ENCODE measurements at regions not wholly inside any gene's neighbourhood (a gene's known extent, or its start where the extent isn't known, plus 50 kb on each side); places are given as distances from the start of the nearest gene placed in this dataset.

GRCh38 chr2:198219292-198219691 is 414.9 kb downstream of the PLCL1 start:
- Mint-ChIP-seq H3K36me3 (ENCODE audit: low read depth) (no peaks in the 10 kb centered on the region), H3K4me3 (ENCODE audit: unreplicated experiment) (no peak overlapping the region), H3K9me3 (ENCODE audit: low read depth) (peaks cover under 1% of the 10 kb centered on the region), H3K4me1 (ENCODE audit: low read depth) (no peaks in the 10 kb centered on the region), H3K27me3 (ENCODE audit: low read depth) (peaks cover 7% of the 10 kb centered on the region), H3K27ac (ENCODE audit: unreplicated experiment) (no peak overlapping the region)
- no peak for DNase-seq (ENCODE audit: low spot score)
- TF ChIP-seq, protein P1, sequence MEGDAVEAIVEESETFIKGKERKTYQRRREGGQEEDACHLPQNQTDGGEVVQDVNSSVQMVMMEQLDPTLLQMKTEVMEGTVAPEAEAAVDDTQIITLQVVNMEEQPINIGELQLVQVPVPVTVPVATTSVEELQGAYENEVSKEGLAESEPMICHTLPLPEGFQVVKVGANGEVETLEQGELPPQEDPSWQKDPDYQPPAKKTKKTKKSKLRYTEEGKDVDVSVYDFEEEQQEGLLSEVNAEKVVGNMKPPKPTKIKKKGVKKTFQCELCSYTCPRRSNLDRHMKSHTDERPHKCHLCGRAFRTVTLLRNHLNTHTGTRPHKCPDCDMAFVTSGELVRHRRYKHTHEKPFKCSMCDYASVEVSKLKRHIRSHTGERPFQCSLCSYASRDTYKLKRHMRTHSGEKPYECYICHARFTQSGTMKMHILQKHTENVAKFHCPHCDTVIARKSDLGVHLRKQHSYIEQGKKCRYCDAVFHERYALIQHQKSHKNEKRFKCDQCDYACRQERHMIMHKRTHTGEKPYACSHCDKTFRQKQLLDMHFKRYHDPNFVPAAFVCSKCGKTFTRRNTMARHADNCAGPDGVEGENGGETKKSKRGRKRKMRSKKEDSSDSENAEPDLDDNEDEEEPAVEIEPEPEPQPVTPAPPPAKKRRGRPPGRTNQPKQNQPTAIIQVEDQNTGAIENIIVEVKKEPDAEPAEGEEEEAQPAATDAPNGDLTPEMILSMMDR (IDR thresholded peaks at IDR 0.05), result no peak

DNA sequence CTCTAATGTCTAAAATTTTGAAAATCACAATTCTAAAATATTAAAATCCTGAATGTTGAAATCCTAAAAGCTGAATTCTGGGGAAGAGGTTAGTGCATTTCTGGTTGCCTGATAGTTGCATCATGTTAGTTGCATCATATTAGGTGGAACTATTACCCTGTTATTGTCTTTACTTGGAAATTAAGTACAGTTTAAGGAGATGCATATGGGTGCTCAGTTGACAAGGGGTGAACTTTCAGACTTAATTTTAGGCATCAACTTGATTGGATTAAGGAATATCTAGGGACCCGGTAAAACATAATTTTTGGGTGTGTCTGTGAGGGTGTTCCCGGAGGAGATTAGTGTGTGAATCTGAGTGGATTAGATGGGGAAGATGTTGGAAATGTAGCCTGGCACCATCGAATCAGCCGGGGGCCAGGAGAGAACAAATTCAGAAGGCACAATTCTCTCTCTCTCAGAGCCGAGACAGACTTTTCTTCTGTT is 409.8 kb downstream of the PLCL1 start:
- Mint-ChIP-seq H3K36me3 (ENCODE audit: low read depth) (no peaks in the 10 kb centered on the region), H3K27ac (ENCODE audit: unreplicated experiment) (peak overlapping the region; percentile 8), H3K4me1 (ENCODE audit: low read depth) (no peaks in the 10 kb centered on the region), H3K9me3 (ENCODE audit: low read depth) (peaks cover 3% of the 10 kb centered on the region), H3K27me3 (ENCODE audit: low read depth) (peaks cover 2% of the 10 kb centered on the region), H3K4me3 (ENCODE audit: unreplicated experiment) (no peak overlapping the region)
- TF ChIP-seq, protein P1 (IDR thresholded peaks at IDR 0.05), result no peak
- DNase-seq (ENCODE audit: low spot score), result no peak

DNA sequence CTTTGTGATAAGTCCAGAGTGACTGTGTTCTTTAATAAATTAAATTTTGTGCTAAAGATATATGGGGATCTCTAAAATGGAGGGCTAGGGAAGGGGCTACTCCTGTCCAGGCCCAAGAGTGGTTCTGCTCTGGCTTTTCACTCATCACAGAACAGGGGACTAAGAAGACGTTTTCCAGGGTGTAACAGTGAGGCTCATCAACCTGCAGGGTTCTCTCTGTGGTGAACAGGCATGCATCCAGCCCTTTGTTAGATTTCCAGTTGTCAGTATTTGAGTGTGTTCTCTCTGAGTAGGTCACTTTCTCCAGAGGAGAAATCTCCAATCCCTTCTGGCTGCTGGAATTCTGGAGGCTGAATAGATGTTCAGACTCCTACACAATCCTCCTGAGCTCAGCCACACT is 408.9 kb downstream of the PLCL1 start:
- no peak overlapping the region for H3K4me3 Mint-ChIP-seq (ENCODE audit: unreplicated experiment)
- no peak for DNase-seq (ENCODE audit: low spot score)
- TF ChIP-seq, protein P1 (IDR thresholded peaks at IDR 0.05), result no peak
- no peaks in the 10 kb centered on the region for H3K27me3 Mint-ChIP-seq (ENCODE audit: low read depth)
- no peak overlapping the region for H3K27ac Mint-ChIP-seq (ENCODE audit: unreplicated experiment)
- no peaks in the 10 kb centered on the region for H3K4me1 Mint-ChIP-seq (ENCODE audit: low read depth)
- no peaks in the 10 kb centered on the region for H3K36me3 Mint-ChIP-seq (ENCODE audit: low read depth)
- H3K9me3 Mint-ChIP-seq (ENCODE audit: low read depth), result peaks cover 3% of the 10 kb centered on the region

- H3K4me3 Mint-ChIP-seq (ENCODE audit: unreplicated experiment), result no peak overlapping the region
- H3K27ac Mint-ChIP-seq (ENCODE audit: unreplicated experiment), result no peak overlapping the region
- no peaks in the 10 kb centered on the region for H3K36me3 Mint-ChIP-seq (ENCODE audit: low read depth)
- H3K9me3 Mint-ChIP-seq (ENCODE audit: low read depth), result peaks cover 7% of the 10 kb centered on the region
- DNase-seq (ENCODE audit: low spot score), result no peak
- TF ChIP-seq, protein P1 (IDR thresholded peaks at IDR 0.05), result no peak
- peaks cover 3% of the 10 kb centered on the region for H3K27me3 Mint-ChIP-seq (ENCODE audit: low read depth)
- no peaks in the 10 kb centered on the region for H3K4me1 Mint-ChIP-seq (ENCODE audit: low read depth)
Measured at GRCh38 chr2:198211706-198212105, 407.3 kb downstream of the PLCL1 start.

DNA sequence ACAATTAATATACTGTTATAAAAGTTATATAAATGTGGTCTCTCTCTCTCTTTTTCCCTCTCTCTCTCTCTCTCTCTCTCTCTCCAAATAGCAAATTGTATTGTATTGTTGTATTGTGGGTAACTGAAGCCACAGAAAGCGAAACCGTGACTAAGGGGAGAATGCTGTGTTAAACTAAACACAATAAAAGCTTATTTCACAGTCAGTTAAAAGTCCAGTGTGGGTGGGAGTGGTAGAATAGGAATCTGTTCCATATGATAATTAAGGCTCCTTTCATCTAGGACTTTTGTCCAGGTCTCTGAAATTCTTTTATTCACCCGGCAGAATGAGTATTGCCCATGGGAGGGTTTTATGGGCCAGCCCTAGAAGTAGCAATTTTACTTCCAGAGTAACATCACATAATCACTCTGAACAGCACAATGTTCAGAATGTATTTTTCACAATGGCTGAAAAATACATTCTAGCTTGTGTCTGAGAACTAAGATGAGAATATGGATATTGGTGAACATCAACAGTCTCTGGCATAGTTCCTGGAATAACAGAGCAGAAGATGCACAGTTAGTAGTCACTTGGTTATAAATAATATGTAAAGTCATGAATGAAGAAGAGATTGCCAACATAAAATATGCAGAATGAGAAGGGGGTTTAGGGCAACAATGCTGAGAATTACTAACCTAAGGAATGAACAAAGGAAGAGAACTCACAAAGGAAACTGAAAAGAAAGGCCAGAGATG is 399.1 kb downstream of the PLCL1 start:
- Mint-ChIP-seq H3K36me3 (ENCODE audit: low read depth) (no peaks in the 10 kb centered on the region), H3K27ac (ENCODE audit: unreplicated experiment) (no peak overlapping the region), H3K4me3 (ENCODE audit: unreplicated experiment) (no peak overlapping the region), H3K4me1 (ENCODE audit: low read depth) (no peaks in the 10 kb centered on the region), H3K9me3 (ENCODE audit: low read depth) (peaks cover 4% of the 10 kb centered on the region), H3K27me3 (ENCODE audit: low read depth) (peaks cover 7% of the 10 kb centered on the region)
- DNase-seq (ENCODE audit: low spot score), result no peak
- TF ChIP-seq, protein P1 (IDR thresholded peaks at IDR 0.05), result no peak

Data from chondrocyte (in vitro differentiated cells).